ENCODE measurements at regions not wholly inside any gene's neighbourhood (a gene's known extent, or its start where the extent isn't known, plus 50 kb on each side); places are given as distances from the start of the nearest gene placed in this dataset.

DNA sequence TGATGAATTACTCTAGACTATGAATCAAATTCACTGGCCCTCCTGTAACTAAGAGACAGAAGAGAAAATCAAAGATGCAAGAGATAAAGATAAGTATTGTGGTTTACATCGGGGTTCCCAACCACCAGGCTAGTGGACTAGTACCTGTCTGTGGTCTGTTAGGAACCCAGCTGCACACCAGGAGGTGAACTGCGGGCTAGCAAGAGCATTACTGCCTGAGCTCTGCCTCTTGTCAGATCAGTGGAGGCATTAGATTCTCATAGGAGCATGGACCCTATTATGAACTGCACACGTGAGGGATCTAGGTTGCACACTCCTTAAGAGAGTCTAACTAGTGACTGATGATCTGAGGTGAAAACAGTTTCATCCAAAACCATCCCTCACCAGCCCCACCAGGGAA is 58.9 kb upstream of the DUSP10 start:
- Histone ChIP-seq H3K9me2 (replicated peaks; ENCODE audit: low read depth, low read length) (no peaks in the 10 kb centered on the region), H3K4me2 (ENCODE audit: low read depth, low read length, poor library complexity, severe bottlenecking) (peak overlapping the region; percentile 43), H4K20me1 (ENCODE audit: insufficient read depth, low read length, poor library complexity, severe bottlenecking) (no peaks in the 10 kb centered on the region), H2AFZ (ENCODE audit: low read length) (no peak overlapping the region), H3K36me3 (ENCODE audit: insufficient read depth, low read length) (no peaks in the 10 kb centered on the region), H3K9ac (ENCODE audit: low read depth, low read length, poor library complexity, severe bottlenecking) (no peak overlapping the region), H3K4me1 (ENCODE audit: insufficient read depth, low read length, poor library complexity, severe bottlenecking) (peaks cover 24% of the 10 kb centered on the region), H3K27me3 (ENCODE audit: insufficient read depth, low read length, poor library complexity, severe bottlenecking) (no peaks in the 10 kb centered on the region), H3F3A (ENCODE audit: low read depth) (no peaks in the 10 kb centered on the region), H3K9me3 (ENCODE audit: insufficient read depth, low read depth, low read length) (0 out of 2 replicates have a peak, but pooled peaks cover 7% of the 10 kb centered on the region), H3K79me2 (ENCODE audit: insufficient read depth, low read length) (no peaks in the 10 kb centered on the region), H3K4me3 (ENCODE audit: low read length, poor library complexity, severe bottlenecking) (no peak overlapping the region)
- TF ChIP-seq CTCF (conservative IDR thresholded peaks at IDR 0.05; ENCODE audit: low read length) (no peak), EZH2phosphoT487 (IDR thresholded peaks at IDR 0.05; ENCODE audit: borderline replicate concordance) (no peak)

DNA sequence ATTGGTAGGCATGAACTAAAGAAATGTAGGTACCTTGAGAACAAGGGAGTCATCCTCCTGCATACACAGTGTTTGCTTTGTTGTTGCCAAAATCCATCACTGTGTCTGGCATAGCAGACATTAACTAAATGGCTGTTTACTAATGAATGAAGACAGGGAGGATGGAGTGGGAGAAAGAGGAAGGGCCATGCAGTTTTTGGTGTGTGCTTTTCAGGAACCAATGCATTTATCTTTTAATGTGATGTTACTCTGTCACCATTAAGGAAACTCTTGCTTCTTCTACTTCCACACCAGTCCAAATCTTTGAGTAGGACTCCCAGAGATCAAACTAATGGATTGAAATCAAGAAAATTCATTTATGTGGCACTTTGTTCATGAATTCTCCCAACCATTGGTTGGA is 55.6 kb upstream of the DUSP10 start:
- H3K27me3 ChIP-seq (ENCODE audit: insufficient read depth, low read length, poor library complexity, severe bottlenecking): no peaks in the 10 kb centered on the region
- H3K9ac ChIP-seq (ENCODE audit: low read depth, low read length, poor library complexity, severe bottlenecking): no peak overlapping the region
- TF ChIP-seq CTCF (conservative IDR thresholded peaks at IDR 0.05; ENCODE audit: low read length) (no peak), EZH2phosphoT487 (IDR thresholded peaks at IDR 0.05; ENCODE audit: borderline replicate concordance) (no peak)
- no peaks in the 10 kb centered on the region for H3K36me3 ChIP-seq (ENCODE audit: insufficient read depth, low read length)
- no peak overlapping the region for H2AFZ ChIP-seq (ENCODE audit: low read length)
- no peak overlapping the region for H3K4me2 ChIP-seq (ENCODE audit: low read depth, low read length, poor library complexity, severe bottlenecking)
- H3K79me2 ChIP-seq (ENCODE audit: insufficient read depth, low read length): no peaks in the 10 kb centered on the region
- no peaks in the 10 kb centered on the region for H4K20me1 ChIP-seq (ENCODE audit: insufficient read depth, low read length, poor library complexity, severe bottlenecking)
- no peaks in the 10 kb centered on the region for H3K9me2 ChIP-seq (replicated peaks; ENCODE audit: low read depth, low read length)
- H3K4me1 ChIP-seq (ENCODE audit: insufficient read depth, low read length, poor library complexity, severe bottlenecking): peaks cover 39% of the 10 kb centered on the region
- H3K9me3 ChIP-seq (ENCODE audit: insufficient read depth, low read depth, low read length): 0 out of 2 replicates have a peak, but pooled peaks cover 7% of the 10 kb centered on the region
- no peaks in the 10 kb centered on the region for H3F3A ChIP-seq (ENCODE audit: low read depth)
- no peak overlapping the region for H3K4me3 ChIP-seq (ENCODE audit: low read length, poor library complexity, severe bottlenecking)

- no peaks in the 10 kb centered on the region for H3F3A ChIP-seq (ENCODE audit: low read depth)
- H3K4me2 ChIP-seq (ENCODE audit: low read depth, low read length, poor library complexity, severe bottlenecking): no peak overlapping the region
- no peaks in the 10 kb centered on the region for H4K20me1 ChIP-seq (ENCODE audit: insufficient read depth, low read length, poor library complexity, severe bottlenecking)
- 0 out of 2 replicates have a peak, but pooled peaks cover 7% of the 10 kb centered on the region for H3K9me3 ChIP-seq (ENCODE audit: insufficient read depth, low read depth, low read length)
- TF ChIP-seq CTCF (conservative IDR thresholded peaks at IDR 0.05; ENCODE audit: low read length) (no peak), EZH2phosphoT487 (IDR thresholded peaks at IDR 0.05; ENCODE audit: borderline replicate concordance) (no peak)
- no peak overlapping the region for H3K9ac ChIP-seq (ENCODE audit: low read depth, low read length, poor library complexity, severe bottlenecking)
- no peaks in the 10 kb centered on the region for H3K9me2 ChIP-seq (replicated peaks; ENCODE audit: low read depth, low read length)
- H3K36me3 ChIP-seq (ENCODE audit: insufficient read depth, low read length): no peaks in the 10 kb centered on the region
- no peak overlapping the region for H2AFZ ChIP-seq (ENCODE audit: low read length)
- H3K4me1 ChIP-seq (ENCODE audit: insufficient read depth, low read length, poor library complexity, severe bottlenecking): peaks cover 31% of the 10 kb centered on the region
- no peaks in the 10 kb centered on the region for H3K27me3 ChIP-seq (ENCODE audit: insufficient read depth, low read length, poor library complexity, severe bottlenecking)
- no peak overlapping the region for H3K4me3 ChIP-seq (ENCODE audit: low read length, poor library complexity, severe bottlenecking)
- no peaks in the 10 kb centered on the region for H3K79me2 ChIP-seq (ENCODE audit: insufficient read depth, low read length)
Observed at GRCh38 chr1:221796700-221797099, 54.8 kb upstream of the DUSP10 start.
